ENCODE measurements at regions not wholly inside any gene's neighbourhood (a gene's known extent, or its start where the extent isn't known, plus 50 kb on each side); places are given as distances from the start of the nearest gene placed in this dataset.

GRCh38 chr7:21194936-21195335 is 232.9 kb upstream of the SP4 start:
- TF ChIP-seq POLR2A (IDR thresholded peaks at IDR 0.05; ENCODE audit: low read depth, low read length): no peak
- no peak for TF ChIP-seq TAF1 (IDR thresholded peaks at IDR 0.05; ENCODE audit: low read depth, low read length)
- TF ChIP-seq POLR2AphosphoS5 (IDR thresholded peaks at IDR 0.05; ENCODE audit: low read depth, low read length): no peak

Data from GM12891 (cell line).